ACC112 (cell line): ENCODE measurements at regions not wholly inside any gene's neighbourhood (a gene's known extent, or its start where the extent isn't known, plus 50 kb on each side); places are given as distances from the start of the nearest gene placed in this dataset.

Experiments used
- H2AFZ ChIP-seq: fragments of 200-600 bp; sonication (generic); one replicate; pipeline ENCODE4 v1.6.0; 2017; ENCODE audit warnings: antibody characterized with exemption, low read length; ENCODE audit not compliant: unreplicated experiment
- H3K27ac ChIP-seq: fragments of 200-600 bp; sonication (generic); 2 replicates; pipeline ENCODE4 v1.5.1; 2014; ENCODE audit warnings: low read depth, mild to moderate bottlenecking, antibody characterized with exemption, low read length, moderate library complexity
- H3K27me3 ChIP-seq: fragments of 200-600 bp; sonication (generic); 2 replicates; pipeline ENCODE4 v1.6.1; 2014; ENCODE audit warnings: mild to moderate bottlenecking, antibody characterized with exemption, low read length, moderate library complexity, mixed read lengths; ENCODE audit not compliant: insufficient read depth
- H3K36me3 ChIP-seq: fragments of 200-600 bp; sonication (generic); 2 replicates; pipeline ENCODE4 v1.6.1; 2016; ENCODE audit warnings: mild to moderate bottlenecking, antibody characterized with exemption, low read length, moderate library complexity, mixed read lengths; ENCODE audit not compliant: insufficient read depth
- H3K4me1 ChIP-seq: fragments of 200-600 bp; sonication (generic); one replicate; pipeline ENCODE4 v1.6.1; 2016; ENCODE audit warnings: low read length, mixed read lengths; ENCODE audit not compliant: insufficient read depth, unreplicated experiment, control insufficient read depth
- H3K4me3 ChIP-seq: fragments of 200-600 bp; sonication (generic); 2 replicates; pipeline ENCODE4 v1.5.1; 2014; ENCODE audit warnings: mild to moderate bottlenecking, low read depth, low read length
- H3K79me2 ChIP-seq: fragments of 200-600 bp; sonication (generic); one replicate; pipeline ENCODE4 v1.6.0; 2016; ENCODE audit warnings: low read length; ENCODE audit not compliant: control insufficient read depth, unreplicated experiment, insufficient read depth

GRCh38 chr14:62130441-62130840, 368.2 kb downstream of the SNAPC1 start:
- no peak overlapping the region for H3K4me3 ChIP-seq

DNA sequence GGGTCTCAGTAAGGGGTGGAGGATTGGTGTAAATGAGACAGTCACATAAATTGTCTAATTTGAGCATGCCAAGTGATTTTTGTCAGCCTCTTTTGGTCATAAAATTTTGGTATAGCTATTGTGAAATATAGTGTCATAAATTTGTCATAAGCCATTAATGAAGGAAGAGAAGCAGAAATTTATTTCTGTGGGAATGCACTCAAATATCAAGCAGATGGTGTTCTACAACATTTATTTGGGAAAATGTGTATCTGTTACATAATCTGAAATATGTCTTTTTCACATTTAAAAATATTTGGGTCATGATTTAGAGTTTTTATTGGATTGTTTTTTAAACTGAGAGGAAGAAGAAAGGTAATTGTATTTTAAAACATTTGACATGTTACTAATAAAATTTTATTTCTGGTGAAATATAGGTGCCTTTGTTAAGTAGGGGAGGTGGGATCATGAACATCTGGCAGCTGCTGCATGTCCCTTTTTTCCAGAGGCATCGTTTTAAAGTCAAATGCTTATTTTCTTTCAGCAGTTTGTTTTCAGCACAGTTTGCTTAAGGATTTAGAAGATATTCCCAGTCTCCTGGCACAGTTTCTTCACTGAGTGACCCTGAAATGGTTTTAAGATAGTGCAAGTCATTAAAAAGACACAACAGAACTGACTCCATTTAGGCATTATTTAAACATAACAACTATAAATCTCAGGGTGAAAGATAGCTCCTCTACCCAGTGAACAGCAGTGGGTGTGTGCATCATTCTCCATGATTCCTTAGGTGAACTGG, 371.7 kb downstream of the SNAPC1 start:
- Histone ChIP-seq H3K36me3 (no peaks in the 10 kb centered on the region), H3K4me1 (no peaks in the 10 kb centered on the region), H3K27me3 (peaks cover 32% of the 10 kb centered on the region), H2AFZ (no peak overlapping the region), H3K27ac (no peak overlapping the region), H3K79me2 (no peaks in the 10 kb centered on the region), H3K4me3 (no peak overlapping the region)

More at GRCh38 chr14:62130441-62130840, 368.2 kb downstream of the SNAPC1 start:
- H3K4me1 ChIP-seq, result no peaks in the 10 kb centered on the region
- H3K27ac ChIP-seq, result no peak overlapping the region
- H3K27me3 ChIP-seq, result peaks cover 52% of the 10 kb centered on the region
- no peaks in the 10 kb centered on the region for H3K36me3 ChIP-seq
- no peak overlapping the region for H2AFZ ChIP-seq
- H3K79me2 ChIP-seq, result no peaks in the 10 kb centered on the region

- no peak overlapping the region for H2AFZ ChIP-seq
- no peaks in the 10 kb centered on the region for H3K79me2 ChIP-seq
- H3K36me3 ChIP-seq, result no peaks in the 10 kb centered on the region
- no peak overlapping the region for H3K4me3 ChIP-seq
- H3K4me1 ChIP-seq, result peaks cover 4% of the 10 kb centered on the region
- H3K27me3 ChIP-seq, result 0 out of 2 replicates have a peak, but pooled peaks cover 1% of the 10 kb centered on the region
- no peak overlapping the region for H3K27ac ChIP-seq
Observed at GRCh38 chr14:62138593-62138992, 376.4 kb downstream of the SNAPC1 start.

DNA sequence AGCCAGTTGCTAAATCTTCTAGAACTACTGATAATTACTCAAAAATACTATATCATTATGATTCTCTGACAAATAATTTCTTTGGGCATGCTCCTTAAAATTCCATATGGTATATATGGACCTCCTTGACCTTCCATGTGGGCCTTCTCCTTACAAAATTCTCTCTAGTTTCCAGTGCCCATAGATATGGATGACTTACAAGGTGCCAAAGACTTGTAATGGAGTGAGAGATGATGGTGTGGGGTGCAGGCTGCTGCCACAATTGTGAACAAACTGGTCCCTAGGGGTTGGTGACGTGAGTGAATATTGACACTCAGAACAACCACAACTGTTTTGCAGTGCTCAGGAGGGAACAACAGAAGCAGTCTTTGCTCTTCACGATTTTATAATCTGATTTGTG, 378.9 kb downstream of the SNAPC1 start:
- H3K4me3 ChIP-seq, result no peak overlapping the region
- no peaks in the 10 kb centered on the region for H3K27me3 ChIP-seq
- H3K4me1 ChIP-seq, result peaks cover 15% of the 10 kb centered on the region
- no peaks in the 10 kb centered on the region for H3K36me3 ChIP-seq
- no peak overlapping the region for H2AFZ ChIP-seq
- H3K79me2 ChIP-seq, result no peaks in the 10 kb centered on the region
- H3K27ac ChIP-seq, result no peak overlapping the region

- no peak overlapping the region for H3K4me3 ChIP-seq
- H2AFZ ChIP-seq, result no peak overlapping the region
- H3K36me3 ChIP-seq, result no peaks in the 10 kb centered on the region
- H3K27me3 ChIP-seq, result no peaks in the 10 kb centered on the region
- no peak overlapping the region for H3K27ac ChIP-seq
- H3K79me2 ChIP-seq, result no peaks in the 10 kb centered on the region
- H3K4me1 ChIP-seq, result peaks cover 15% of the 10 kb centered on the region
Observed at GRCh38 chr14:62143245-62143644, 381.0 kb downstream of the SNAPC1 start.

DNA sequence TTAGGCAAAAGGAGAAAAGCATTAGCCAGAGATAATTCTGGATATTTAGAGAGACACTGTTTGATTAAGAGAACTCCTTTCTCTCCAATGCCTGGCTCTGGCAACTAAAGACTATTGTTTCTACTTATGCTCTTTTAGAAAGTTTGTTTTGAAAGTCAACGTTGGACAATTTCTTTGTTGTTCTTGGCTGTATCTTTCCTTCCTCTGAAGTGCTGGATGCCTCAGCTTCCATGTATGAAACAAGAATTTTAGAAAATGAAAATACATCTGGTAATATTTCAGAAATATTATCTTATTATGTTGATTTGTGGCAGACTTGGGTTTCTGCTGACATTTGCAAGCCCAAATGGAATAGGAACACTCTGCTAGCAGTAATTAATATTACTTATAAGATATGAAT, 382.6 kb downstream of the SNAPC1 start:
- H2AFZ ChIP-seq, result no peak overlapping the region
- no peaks in the 10 kb centered on the region for H3K36me3 ChIP-seq
- H3K4me3 ChIP-seq, result no peak overlapping the region; the same call in 1 of the 2 replicates
- H3K27me3 ChIP-seq, result no peaks in the 10 kb centered on the region
- H3K27ac ChIP-seq, result no peak overlapping the region
- H3K4me1 ChIP-seq, result peaks cover 15% of the 10 kb centered on the region
- no peaks in the 10 kb centered on the region for H3K79me2 ChIP-seq

DNA sequence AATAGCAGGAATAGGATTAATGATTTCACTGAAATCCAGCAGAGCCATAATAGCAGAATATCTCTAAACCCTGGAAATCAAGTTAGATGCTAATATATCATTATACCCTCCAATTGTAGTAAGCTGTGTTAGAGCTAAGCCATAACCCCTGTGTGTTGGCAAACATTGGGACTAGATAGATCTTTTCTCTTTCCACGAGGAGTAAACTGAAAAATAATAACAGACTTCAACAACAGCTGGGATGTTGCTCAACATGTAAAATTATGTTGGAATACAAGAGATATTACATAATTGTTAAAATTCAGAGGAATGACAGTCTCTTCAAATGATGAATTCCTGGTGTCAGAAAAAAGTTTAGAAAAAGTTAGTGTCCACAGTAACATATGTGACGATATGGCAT, 383.8 kb downstream of the SNAPC1 start:
- Histone ChIP-seq H3K4me1 (peaks cover 15% of the 10 kb centered on the region), H2AFZ (no peak overlapping the region), H3K27me3 (no peaks in the 10 kb centered on the region), H3K36me3 (no peaks in the 10 kb centered on the region), H3K4me3 (no peak overlapping the region), H3K27ac (no peak overlapping the region), H3K79me2 (no peaks in the 10 kb centered on the region)

DNA sequence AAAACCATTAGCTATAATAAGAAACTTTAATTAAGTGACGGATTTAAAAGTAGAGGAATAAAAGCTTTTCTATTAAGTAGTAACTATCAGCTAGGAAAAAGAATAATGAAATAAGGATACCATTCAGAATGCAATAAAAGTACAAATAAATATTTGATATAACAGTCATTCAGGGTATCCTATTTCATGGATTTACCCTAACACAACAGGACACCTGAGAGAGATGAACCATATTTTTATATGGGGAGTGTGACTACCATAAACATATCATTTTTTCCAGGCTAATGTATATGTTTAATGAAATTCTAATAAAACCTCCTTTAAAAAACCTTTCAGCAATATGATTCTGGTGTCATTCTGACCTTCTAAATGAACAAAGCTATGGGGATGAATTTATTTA, 393.8 kb downstream of the SNAPC1 start:
- Histone ChIP-seq H3K79me2 (no peaks in the 10 kb centered on the region), H3K27me3 (peaks cover 38% of the 10 kb centered on the region)

GRCh38 chr14:62158779-62159178, 396.6 kb downstream of the SNAPC1 start:
- Histone ChIP-seq H3K4me3 (no peak overlapping the region), H3K27ac (no peak overlapping the region)

More for the DNA sequence above, 393.8 kb downstream of the SNAPC1 start:
- Histone ChIP-seq H3K27ac (no peak overlapping the region), H3K4me3 (no peak overlapping the region), H3K36me3 (no peaks in the 10 kb centered on the region), H2AFZ (no peak overlapping the region), H3K4me1 (no peaks in the 10 kb centered on the region)

GRCh38 chr14:62159314-62159713, 397.1 kb downstream of the SNAPC1 start:
- Histone ChIP-seq H3K79me2 (no peaks in the 10 kb centered on the region), H3K4me3 (no peak overlapping the region), H2AFZ (no peak overlapping the region)

More at GRCh38 chr14:62158779-62159178, 396.6 kb downstream of the SNAPC1 start:
- Histone ChIP-seq H3K27me3 (peaks cover 35% of the 10 kb centered on the region), H3K4me1 (no peaks in the 10 kb centered on the region), H3K36me3 (no peaks in the 10 kb centered on the region), H2AFZ (no peak overlapping the region), H3K79me2 (no peaks in the 10 kb centered on the region)

DNA sequence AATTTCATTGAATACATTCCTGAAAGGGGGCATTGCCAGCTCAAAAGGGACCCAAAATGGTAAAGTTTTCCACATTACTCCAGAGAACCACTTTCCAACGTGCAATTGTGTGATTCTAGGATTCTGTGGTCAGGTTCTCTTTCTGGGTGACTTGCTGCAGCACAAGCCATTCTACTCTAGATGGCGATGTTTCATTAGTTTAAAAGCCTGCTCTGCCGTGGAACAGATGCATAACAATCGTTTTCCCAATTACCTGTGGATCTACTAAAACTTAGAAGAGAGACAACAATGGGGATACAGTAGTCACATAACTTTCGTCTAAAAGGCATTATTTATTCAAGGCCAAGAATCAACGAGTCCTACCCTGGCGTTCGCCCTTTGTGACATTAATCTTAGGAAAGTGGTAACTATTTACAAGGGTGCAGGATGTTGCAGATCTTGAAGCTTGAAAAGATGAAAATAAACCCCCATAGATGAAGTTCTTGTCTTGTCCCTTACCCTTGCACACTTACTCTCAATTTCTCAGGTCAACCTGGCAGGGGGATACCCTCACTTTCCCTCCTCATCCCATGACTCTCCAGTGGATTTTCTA, 400.9 kb downstream of the SNAPC1 start:
- H3K27me3 ChIP-seq, result peaks cover 64% of the 10 kb centered on the region
- H3K4me1 ChIP-seq, result no peaks in the 10 kb centered on the region
- no peak overlapping the region for H2AFZ ChIP-seq
- H3K79me2 ChIP-seq, result no peaks in the 10 kb centered on the region
- H3K36me3 ChIP-seq, result no peaks in the 10 kb centered on the region
- no peak overlapping the region for H3K4me3 ChIP-seq
- no peak overlapping the region for H3K27ac ChIP-seq

More at GRCh38 chr14:62159314-62159713, 397.1 kb downstream of the SNAPC1 start:
- Histone ChIP-seq H3K4me1 (no peaks in the 10 kb centered on the region), H3K36me3 (no peaks in the 10 kb centered on the region), H3K27ac (no peak overlapping the region), H3K27me3 (peaks cover 41% of the 10 kb centered on the region)
